COLO668 (cell line): ENCODE measurements at regions not wholly inside any gene's neighbourhood (a gene's known extent, or its start where the extent isn't known, plus 50 kb on each side); places are given as distances from the start of the nearest gene placed in this dataset.

Experiments used
- DNase-seq: peaks from one replicate; lab custom pipeline; 2025; ENCODE audit not compliant: unreplicated experiment; lab: John Stamatoyannopoulos, UW

DNA sequence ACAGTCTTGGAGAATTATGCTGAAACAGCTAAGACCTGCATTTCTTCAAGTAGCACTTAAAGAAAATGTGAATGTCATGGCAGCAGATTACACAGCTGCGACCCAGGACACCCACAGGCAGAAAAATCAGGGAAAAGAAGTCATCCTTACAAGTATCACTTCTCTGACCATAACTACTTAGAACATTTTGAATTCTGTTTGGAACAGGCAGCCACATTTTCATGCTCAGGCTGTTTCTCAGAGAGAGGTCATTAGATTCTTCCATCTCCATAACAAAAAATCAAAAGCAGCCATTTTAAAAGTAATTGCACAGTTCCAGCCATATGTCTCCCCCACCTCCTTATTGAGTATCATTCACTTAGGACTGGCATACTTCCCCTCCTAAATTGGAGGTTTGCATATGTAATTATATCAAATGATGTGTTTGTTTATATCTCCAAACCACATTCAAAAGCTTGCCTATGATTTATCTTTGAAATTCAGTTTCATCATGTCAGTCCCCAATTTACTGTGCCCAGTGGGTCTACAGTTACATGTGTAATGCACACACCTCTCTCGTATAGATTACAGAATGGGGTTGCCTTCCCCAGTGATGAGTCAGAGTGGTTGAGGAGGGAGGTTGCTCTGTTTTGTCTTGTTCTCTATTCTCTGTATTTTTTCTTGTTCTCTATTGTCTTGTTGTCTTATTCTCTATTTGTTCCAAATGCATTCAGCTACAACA, 276.5 kb upstream of the MTNR1B start:
- no peak for DNase-seq

DNA sequence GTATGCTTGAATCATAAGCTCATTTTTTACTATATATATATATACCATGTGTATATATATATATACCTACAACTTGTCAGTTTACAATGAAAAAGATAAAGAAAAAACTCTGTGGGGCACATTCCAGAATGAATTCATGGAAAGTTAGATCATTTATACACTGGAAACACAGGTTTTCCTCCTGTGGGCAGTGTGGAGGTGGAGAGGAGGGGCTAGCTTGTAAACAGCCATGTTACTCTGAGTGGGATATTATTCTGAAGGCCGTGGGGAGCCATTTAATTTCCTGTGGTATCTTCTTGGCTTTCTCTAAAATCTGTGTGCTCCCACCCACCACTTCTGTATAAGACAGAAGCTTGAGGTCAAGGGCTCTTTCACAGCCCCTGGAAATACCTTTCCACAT, 273.4 kb upstream of the MTNR1B start:
- DNase-seq, result no peak

DNA sequence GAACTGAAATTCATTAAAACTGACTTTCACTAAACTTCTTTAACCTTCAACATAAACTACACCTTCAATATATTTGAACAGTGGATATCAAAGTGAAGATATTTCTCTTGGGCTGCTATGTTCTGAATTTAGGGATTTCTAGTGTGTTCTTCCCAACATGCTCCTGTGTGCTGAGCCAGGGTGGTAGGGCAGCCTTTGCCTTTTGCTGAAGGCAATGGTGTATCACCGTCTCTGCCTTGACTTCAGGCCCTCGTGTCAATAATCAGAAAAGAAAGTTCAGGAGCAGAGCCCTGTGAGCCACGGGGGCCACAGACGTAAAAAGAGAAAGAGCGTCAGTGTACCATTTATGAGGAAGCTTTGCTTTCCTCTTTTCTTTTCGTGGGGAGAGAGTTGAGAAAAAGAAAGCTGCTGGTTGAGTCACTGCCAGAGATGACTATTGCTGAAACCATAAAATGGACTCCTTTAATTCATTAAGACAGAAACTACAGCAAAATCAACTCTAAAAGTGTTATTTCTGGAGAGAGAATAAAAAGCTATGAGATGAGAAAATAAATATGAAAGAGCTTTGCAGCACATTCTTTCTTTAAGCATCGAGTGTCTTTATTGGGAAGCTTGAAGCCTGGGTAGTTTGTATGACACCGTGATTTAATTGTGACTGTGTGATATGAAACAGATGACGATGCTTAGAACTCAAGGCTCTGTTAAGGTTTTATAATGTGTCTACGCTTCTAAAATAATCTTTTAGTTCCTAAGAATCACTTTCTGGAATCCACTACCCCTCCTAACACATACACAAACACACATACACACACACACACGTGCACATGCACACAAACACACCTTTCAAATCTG, 271.8 kb upstream of the MTNR1B start:
- no peak for DNase-seq

DNA sequence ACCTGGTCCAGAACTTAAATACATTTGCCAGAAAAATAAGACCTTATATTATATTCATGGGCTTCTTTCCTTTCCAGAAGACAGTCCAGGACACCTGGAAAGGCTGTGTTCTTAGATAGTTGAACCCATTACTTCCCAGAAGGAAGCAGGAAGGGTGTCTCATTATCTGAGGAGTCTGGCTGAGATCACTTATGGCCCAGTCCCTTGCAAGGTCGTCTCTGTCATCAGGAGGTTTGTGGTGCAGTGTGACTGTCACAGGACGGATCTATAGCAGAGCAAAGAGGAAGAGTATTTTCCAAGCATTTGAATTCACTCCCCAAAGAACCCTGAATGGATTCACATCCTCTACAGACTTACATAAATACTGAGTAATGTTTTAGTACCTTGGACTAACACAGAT, 270.7 kb upstream of the MTNR1B start:
- DNase-seq, result no peak

- DNase-seq, result no peak
Observed at GRCh38 chr11:92702037-92702804, 267.2 kb upstream of the MTNR1B start.

GRCh38 chr11:92702805-92703448, 266.5 kb upstream of the MTNR1B start:
- no peak for DNase-seq

DNA sequence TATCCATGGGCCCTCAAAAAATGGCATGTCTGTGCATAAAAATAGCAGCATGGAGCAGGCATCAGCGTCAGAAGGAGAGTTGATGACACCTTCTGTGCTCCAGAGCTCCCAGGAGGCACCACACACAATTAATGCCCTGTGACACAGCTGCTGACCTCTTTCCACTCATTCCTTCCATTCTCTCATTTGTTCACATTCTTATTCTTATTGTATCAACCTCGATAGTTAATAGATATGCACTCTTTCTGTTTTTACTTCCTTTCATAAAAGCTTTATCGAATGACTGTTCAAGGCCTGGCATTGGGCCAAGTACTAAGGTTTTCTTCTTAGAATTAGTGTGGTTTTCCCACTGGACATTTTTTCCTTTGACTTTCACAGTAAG, 266.0 kb upstream of the MTNR1B start:
- no peak for DNase-seq

DNA sequence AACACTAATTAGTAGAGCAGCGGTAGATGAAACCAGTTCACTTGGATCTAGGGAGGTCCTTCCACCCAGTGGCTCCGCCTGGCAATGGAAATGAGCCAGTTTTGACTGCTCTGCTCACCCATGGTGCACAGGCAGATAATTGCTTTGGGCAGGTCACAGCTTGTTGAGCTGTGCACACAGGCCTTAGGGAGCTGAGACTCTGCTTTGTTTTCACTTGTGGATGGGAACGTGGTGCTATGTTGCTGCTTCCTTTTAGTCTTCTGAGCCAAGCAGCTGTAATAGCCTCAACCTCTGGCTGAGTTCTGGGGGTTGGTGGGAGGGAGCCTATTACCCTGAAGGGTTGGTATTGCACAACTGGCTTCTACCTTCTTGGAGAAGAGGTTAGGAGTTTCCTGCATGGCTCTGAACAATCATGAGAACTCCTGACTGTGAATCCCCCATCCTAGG, 262.3 kb upstream of the MTNR1B start:
- peak; percentile 83 for DNase-seq

DNA sequence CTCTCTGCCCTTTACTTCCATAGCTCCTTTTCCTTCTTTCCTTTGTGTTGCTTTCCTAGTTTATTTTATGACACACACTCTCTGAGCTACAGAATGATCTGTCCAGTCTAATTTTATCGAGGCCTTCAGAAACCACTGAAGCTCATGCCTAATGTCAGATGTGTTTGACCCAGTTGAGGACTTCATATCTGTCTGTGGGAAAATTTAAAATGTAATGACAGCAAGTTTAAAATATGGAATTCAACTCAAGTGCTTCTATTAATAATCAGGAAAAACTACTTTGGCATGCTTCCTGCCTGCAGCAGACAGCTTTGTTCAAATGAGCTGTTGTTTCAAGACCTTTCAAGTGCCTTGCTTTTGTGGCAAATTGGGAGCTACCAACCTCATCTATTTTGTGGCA, 261.8 kb upstream of the MTNR1B start:
- no peak for DNase-seq

DNA sequence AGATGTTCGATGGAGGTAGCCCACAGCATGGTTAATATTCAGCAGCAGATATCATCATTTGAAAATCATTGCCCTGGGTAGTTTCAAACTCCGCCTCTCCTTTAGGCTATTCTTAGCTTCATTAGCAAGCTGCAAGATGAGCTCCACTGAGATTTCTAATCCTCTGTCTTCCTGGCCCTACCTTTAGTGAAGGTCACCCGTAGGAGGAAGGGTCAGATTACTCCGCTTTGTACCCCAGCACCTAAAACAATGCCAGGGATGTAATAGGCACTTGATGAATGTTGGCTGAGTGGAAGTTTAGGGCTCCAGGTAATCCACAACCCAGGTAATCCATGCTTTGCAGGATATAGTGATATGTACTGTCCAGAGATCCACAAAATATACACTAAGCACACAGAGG, 260.1 kb upstream of the MTNR1B start:
- DNase-seq, result no peak

GRCh38 chr11:92711926-92712325, 257.5 kb upstream of the MTNR1B start:
- DNase-seq, result no peak

DNA sequence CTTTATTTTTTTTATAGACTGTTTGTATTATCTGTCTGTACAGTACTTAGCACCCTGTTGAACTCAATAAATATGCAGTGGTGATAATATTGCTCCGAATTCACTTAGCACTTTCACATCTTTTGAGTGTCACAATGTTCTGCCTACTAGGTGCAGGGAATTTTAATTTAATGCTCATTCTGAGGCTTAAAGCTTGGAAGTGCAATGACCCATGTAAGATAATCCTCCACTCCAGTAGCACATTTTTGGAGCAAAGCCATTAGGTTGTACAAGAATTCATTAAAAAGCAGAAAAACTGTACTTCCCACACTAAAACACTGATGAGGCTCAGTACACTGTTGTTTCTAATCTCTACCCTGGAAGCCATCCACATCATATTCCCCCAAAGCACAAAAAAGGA, 255.3 kb upstream of the MTNR1B start:
- DNase-seq, result no peak

DNA sequence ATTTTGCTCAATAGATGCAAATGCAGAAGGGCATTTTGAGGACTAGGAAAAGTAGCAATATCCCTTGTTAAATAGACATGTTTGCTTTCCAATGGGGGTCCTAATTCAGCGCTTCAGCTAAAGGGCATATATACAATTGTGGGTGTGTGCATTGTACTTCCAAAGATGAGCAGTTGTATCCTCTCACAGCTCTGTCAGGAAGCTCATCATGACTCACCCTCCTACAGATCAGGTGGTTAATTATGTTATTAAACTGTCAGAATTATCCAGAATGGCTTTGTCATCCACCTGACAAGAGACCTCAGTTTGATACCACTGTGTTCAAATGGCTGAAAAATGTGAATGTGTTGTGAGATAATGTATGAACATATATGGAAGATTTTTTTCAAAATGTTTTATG, 252.2 kb upstream of the MTNR1B start:
- no peak for DNase-seq

- no peak for DNase-seq
Observed at GRCh38 chr11:92720385-92720784, 249.1 kb upstream of the MTNR1B start.

DNA sequence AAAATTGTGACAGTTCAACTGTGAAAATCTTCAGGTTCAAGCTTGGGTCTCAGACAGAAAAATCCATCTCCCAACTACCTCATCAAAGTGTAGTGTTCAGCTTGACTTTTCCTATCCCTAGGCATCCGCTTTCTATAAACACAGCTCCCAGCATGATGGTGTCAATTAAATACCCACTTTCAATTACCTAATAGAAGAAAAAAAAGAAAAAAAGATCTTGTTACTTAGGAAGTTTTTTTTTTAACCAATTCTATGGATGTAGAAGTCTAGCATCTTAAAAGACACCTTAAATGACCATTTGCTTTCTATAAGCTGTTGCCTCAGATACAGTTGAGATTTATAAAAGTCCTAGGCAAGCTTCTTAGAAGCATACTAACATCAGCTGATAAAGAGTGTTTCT, 244.1 kb upstream of the MTNR1B start:
- no peak for DNase-seq

- DNase-seq, result no peak
Observed at GRCh38 chr11:92727123-92727522, 242.3 kb upstream of the MTNR1B start.

- DNase-seq, result no peak
Observed at GRCh38 chr11:92727769-92728168, 241.7 kb upstream of the MTNR1B start.

GRCh38 chr11:92728628-92729027, 240.8 kb upstream of the MTNR1B start:
- DNase-seq, result no peak

DNA sequence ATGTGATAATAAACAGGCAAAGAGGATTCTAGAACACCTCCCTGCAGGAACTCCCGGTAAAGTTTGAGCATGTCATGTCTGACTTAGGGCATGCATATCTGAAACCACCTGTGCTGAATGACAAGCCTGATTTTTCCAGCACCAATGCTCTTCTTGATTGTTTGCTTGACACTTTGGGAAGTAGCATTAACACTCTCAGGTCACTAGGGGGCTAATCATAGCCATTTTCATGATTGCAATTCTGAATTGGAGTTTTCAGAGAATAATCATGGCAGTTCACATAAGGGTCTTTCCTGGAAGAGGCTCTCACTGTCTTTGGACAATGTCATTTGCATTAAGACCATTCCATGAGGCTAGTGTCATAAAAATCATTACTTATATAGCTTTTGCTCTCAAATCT, 234.4 kb upstream of the MTNR1B start:
- DNase-seq, result no peak

- no peak for DNase-seq
Observed at GRCh38 chr11:92738276-92738675, 231.2 kb upstream of the MTNR1B start.

GRCh38 chr11:92739041-92739440, 230.4 kb upstream of the MTNR1B start:
- no peak for DNase-seq
